ENCODE measurements at regions not wholly inside any gene's neighbourhood (a gene's known extent, or its start where the extent isn't known, plus 50 kb on each side); places are given as distances from the start of the nearest gene placed in this dataset.

DNA sequence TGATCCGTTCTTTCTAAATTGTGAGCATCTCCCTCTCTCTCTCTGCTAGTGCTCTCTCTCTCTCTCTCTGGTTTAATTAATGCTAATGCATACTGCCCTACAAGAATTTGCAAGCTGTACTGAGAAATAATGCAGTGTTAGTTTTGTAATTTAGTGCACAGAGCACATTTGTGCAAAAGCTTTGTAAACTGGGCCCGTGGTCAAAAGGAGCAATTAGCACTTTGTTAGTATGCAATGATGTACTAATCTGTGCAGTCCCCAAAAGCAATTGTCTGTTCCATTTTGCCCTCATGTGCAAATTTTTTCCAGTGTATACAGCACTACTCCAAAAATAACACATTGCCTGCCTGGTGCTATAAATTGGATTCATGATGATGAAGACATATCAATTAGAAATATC lies 184.6 kb upstream of the CMC1 start:
- no peak for TF ChIP-seq POLR2A (IDR thresholded peaks at IDR 0.05)
- TF ChIP-seq, protein P1, sequence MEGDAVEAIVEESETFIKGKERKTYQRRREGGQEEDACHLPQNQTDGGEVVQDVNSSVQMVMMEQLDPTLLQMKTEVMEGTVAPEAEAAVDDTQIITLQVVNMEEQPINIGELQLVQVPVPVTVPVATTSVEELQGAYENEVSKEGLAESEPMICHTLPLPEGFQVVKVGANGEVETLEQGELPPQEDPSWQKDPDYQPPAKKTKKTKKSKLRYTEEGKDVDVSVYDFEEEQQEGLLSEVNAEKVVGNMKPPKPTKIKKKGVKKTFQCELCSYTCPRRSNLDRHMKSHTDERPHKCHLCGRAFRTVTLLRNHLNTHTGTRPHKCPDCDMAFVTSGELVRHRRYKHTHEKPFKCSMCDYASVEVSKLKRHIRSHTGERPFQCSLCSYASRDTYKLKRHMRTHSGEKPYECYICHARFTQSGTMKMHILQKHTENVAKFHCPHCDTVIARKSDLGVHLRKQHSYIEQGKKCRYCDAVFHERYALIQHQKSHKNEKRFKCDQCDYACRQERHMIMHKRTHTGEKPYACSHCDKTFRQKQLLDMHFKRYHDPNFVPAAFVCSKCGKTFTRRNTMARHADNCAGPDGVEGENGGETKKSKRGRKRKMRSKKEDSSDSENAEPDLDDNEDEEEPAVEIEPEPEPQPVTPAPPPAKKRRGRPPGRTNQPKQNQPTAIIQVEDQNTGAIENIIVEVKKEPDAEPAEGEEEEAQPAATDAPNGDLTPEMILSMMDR (IDR thresholded peaks at IDR 0.05), result no peak

Measured in uterus (tissue), 2 donors.